K562 (cell line): ENCODE measurements at regions not wholly inside any gene's neighbourhood (a gene's known extent, or its start where the extent isn't known, plus 50 kb on each side); places are given as distances from the start of the nearest gene placed in this dataset.

Experiments
- ATAC-seq: fragments of 200-7000 bp; cut with Tn5 transposase; 3 replicates; pipeline ENCODE4 v1.9.1; 2020; ENCODE audit warnings: moderate library complexity
- BruUV-seq: library from RNA; stranded (reverse); fragments of 400-500 nt; replicated peaks from 2 replicates; lab custom pipeline; 2021; lab: Mats Ljungman, UMichigan
- CTCF ChIA-PET: fragments of 300-600 bp; formaldehyde crosslinking; extraction: SDS; loops from one replicate; lab custom pipeline; 2021; ENCODE audit warnings: low intra/inter-chr PET ratio; lab: Yijun Ruan, JAX
- POLR2A ChIA-PET: fragments of 300-600, 350-650 bp; sonication (Branson Sonifier 250); formaldehyde crosslinking; extraction: SDS; loops from one replicate; lab custom pipeline; 2021; ENCODE audit warnings: antibody characterized with exemption, inconsistent platforms; lab: Yijun Ruan, JAX
- DNase-seq, 4 experiments: peaks; one replicate each; pipeline versions ENCODE4 v3.0.0 to v3.0.0-alpha.2; 2011 to 2018; ENCODE audit warnings: low spot score in 3 of 4, mixed read lengths in 3 of 4; ENCODE audit errors: extremely low read depth in 1 of 4
- FAIRE-seq: peaks from 2 replicates; lab custom pipeline; 2011; peaks lifted over from hg19 to GRCh38; lab: Jason Lieb, UNC
- H2AFZ ChIP-seq: 2 replicates; pipeline ENCODE4 v1.6.0; 2011; ENCODE audit warnings: low read depth, low read length, control low read depth, inconsistent platforms
- H3K27ac ChIP-seq: fragments of 200-600 bp; 3 replicates; pipeline ENCODE4 v1.8.0; 2011; ENCODE audit warnings: low read depth, mild to moderate bottlenecking, control low read depth, inconsistent platforms, low read length, moderate library complexity, mixed read lengths; ENCODE audit errors: extremely low read depth
- H3K27me3 ChIP-seq, 2 experiments: fragments of 300-600 bp in 1 of 2; 2 replicates in 1 of 2; 3 replicates in 1 of 2; pipeline versions ENCODE4 v1.6.0 to v1.8.0; 2011; ENCODE audit warnings: inconsistent platforms in 2 of 2, low read length in 2 of 2, mild to moderate bottlenecking in 1 of 2, mixed read lengths in 1 of 2, moderate library complexity in 1 of 2; ENCODE audit not compliant: control insufficient read depth in 2 of 2, insufficient read depth in 2 of 2
- H3K36me3 ChIP-seq: fragments of 300-600 bp; 3 replicates; pipeline ENCODE4 v1.8.0; 2011; ENCODE audit warnings: mild to moderate bottlenecking, low read length, inconsistent platforms; ENCODE audit not compliant: control insufficient read depth, insufficient read depth
- H3K4me1 ChIP-seq, 2 experiments: fragments of 200-600 bp in 1 of 2; replicated peaks in 1 of 2; 2 replicates in 1 of 2; 3 replicates in 1 of 2; pipeline versions ENCODE4 v1.5.1 to v1.8.0; 2011; ENCODE audit warnings: inconsistent platforms in 2 of 2, low read length in 2 of 2, mild to moderate bottlenecking in 1 of 2, mixed read lengths in 1 of 2, moderate library complexity in 1 of 2; ENCODE audit not compliant: control insufficient read depth in 2 of 2, insufficient read depth in 2 of 2
- H3K4me2 ChIP-seq: 2 replicates; pipeline ENCODE4 v1.6.1; 2011; ENCODE audit warnings: low read length, control low read depth, inconsistent platforms, mixed read lengths; ENCODE audit not compliant: insufficient read depth
- H3K4me3 ChIP-seq: fragments of 200-600 bp; sonication (generic), shearing (Covaris generic); 2 replicates; pipeline ENCODE4 v1.5.1; 2016; ENCODE audit warnings: control low read depth, inconsistent platforms
- H3K79me2 ChIP-seq: fragments of 200-600 bp; 3 replicates; pipeline ENCODE4 v1.8.0; 2011; ENCODE audit warnings: low read length, inconsistent platforms; ENCODE audit not compliant: control insufficient read depth, insufficient read depth
- H3K9ac ChIP-seq, 2 experiments: 2 replicates each; pipeline versions ENCODE4 v1.6.0 to v1.6.1; 2011; ENCODE audit warnings: low read depth in 2 of 2, low read length in 2 of 2, control low read depth in 1 of 2, inconsistent platforms in 1 of 2, mild to moderate bottlenecking in 1 of 2, mixed read lengths in 1 of 2; ENCODE audit not compliant: insufficient read depth in 1 of 2
- H3K9me1 ChIP-seq: one replicate; pipeline ENCODE4 v1.6.0; 2011; ENCODE audit warnings: inconsistent platforms, mild to moderate bottlenecking, low read length, moderate library complexity; ENCODE audit not compliant: control insufficient read depth, insufficient read depth
- H3K9me3 ChIP-seq: replicated peaks from 2 replicates; pipeline ENCODE4 v1.5.1; 2011; ENCODE audit warnings: low read depth, low read length, inconsistent platforms; ENCODE audit not compliant: control insufficient read depth, insufficient read depth
- H4K20me1 ChIP-seq: replicated peaks from 2 replicates; pipeline ENCODE4 v1.6.1; 2011; ENCODE audit warnings: low read length, inconsistent platforms, mixed read lengths; ENCODE audit not compliant: control insufficient read depth, insufficient read depth
- AFF1 ChIP-seq, 2 experiments: fragments of 450-650 bp; IDR thresholded peaks; 2 replicates each; pipeline ENCODE4 v1.6.1; 2018; ENCODE audit warnings: mild to moderate bottlenecking in 2 of 2, low read depth in 1 of 2; ENCODE audit not compliant: partially characterized antibody in 2 of 2
- GMEB1 ChIP-seq: fragments of 250-450 bp; sonication (Bioruptor Pico); IDR thresholded peaks from 2 replicates; pipeline ENCODE4 v1.4.0; 2020; ENCODE audit warnings: mild to moderate bottlenecking
- HES1 ChIP-seq: fragments of 450-650 bp; IDR thresholded peaks from 2 replicates; pipeline ENCODE4 v1.6.1; 2016; ENCODE audit warnings: low read depth, mild to moderate bottlenecking, moderate library complexity
- HNRNPH1 ChIP-seq: fragments of 200-400 bp; formaldehyde crosslinking; optimal IDR thresholded peaks from 2 replicates; pipeline ENCODE3; 2017; ENCODE audit warnings: low read depth, mild to moderate bottlenecking, low read length, moderate library complexity
- TOE1 ChIP-seq, 2 experiments: fragments of 450-650 bp in 1 of 2; sonication (generic) in 1 of 2; formaldehyde crosslinking in 1 of 2; IDR thresholded peaks; 2 replicates each; pipeline versions ENCODE4 v1.7.1 to v1.8.0; 2016 to 2022; ENCODE audit warnings: borderline replicate concordance in 2 of 2, mild to moderate bottlenecking in 2 of 2, antibody characterized with exemption in 1 of 2, inconsistent platforms in 1 of 2, low read depth in 1 of 2, missing genetic modification reagents in 1 of 2, moderate library complexity in 1 of 2
- TRIM25 ChIP-seq: fragments of 450-650 bp; IDR thresholded peaks from 2 replicates; pipeline ENCODE4 v1.7.0; 2016; ENCODE audit warnings: borderline replicate concordance
- ZHX1 ChIP-seq: fragments of 150-350 bp; conservative IDR thresholded peaks from 2 replicates; pipeline ENCODE4 v1.6.1; 2014; ENCODE audit warnings: low read length
- WGBS: fragments of 100-300 bp; shearing (Covaris generic); methylation state at CpG from one replicate; pipeline ENCODE4 v1.1.6; 2016; ENCODE audit warnings: low coverage, mixed read lengths; ENCODE audit not compliant: insufficient coverage; ENCODE audit errors: missing lambda C conversion rate; 5-methylcytosine and 5-hydroxymethylcytosine counted together
- in situ Hi-C: fragments of 300-500 bp; cut with MboI; formaldehyde crosslinking; loops from 4 replicates; pipeline ENCODE4 v1.15.0; 2018; ENCODE audit warnings: inconsistent platforms, mixed read lengths
- intact Hi-C: fragments of 100-400 bp; cut with micrococcal nuclease; formaldehyde crosslinking; loops from 2 replicates; pipeline ENCODE4 v1.14.2; 2022

GRCh38 chr2:45273412-45274249 is 264.4 kb upstream of the SIX2 start:
- Histone ChIP-seq H3K4me2 (no peak overlapping the region), H3K27ac (no peak overlapping the region), H4K20me1 (no peaks in the 10 kb centered on the region)
- in situ Hi-C loops = no loop called here
- BruUV-seq = no TSS peak
- CTCF ChIA-PET = no interaction called here
- 0% methylated on average over 3 of the region's 3 CpGs for WGBS
- TF ChIP-seq HNRNPH1 (no peak), TOE1 (IDR thresholded peaks at IDR 0.05; ENCODE audit: borderline replicate concordance) (no peak), TOE1 (CRISPR knock-in tag; IDR thresholded peaks at IDR 0.05; ENCODE audit: borderline replicate concordance, low read depth) (no peak), ZHX1 (no peak), GMEB1 (CRISPR knock-in tag) (no peak), TRIM25 (no peak), AFF1 (IDR thresholded peaks at IDR 0.05; ENCODE audit: low read depth in 1 of 2, partially characterized antibody in 2 of 2) (no peak), HES1 (no peak)
- TF ChIP-seq, all 486 proteins: peak for 0
- DNase-seq (no peak), FAIRE-seq (no peak), ATAC-seq (no peak)
- H2AFZ ChIP-seq = no peak overlapping the region
- no peaks in the 10 kb centered on the region for H3K4me1 ChIP-seq
- POLR2A ChIA-PET = no interaction called here
- peaks cover 7 to 32% of the 10 kb centered on the region in 2 experiments for H3K27me3 ChIP-seq
- no peaks in the 10 kb centered on the region for H3K9me3 ChIP-seq
- no peaks in the 10 kb centered on the region for H3K79me2 ChIP-seq
- intact Hi-C loops = no loop called here
- no peak overlapping the region for H3K9ac ChIP-seq
- H3K36me3 ChIP-seq = no peaks in the 10 kb centered on the region
- H3K9me1 ChIP-seq = no peaks in the 10 kb centered on the region
- no peak overlapping the region for H3K4me3 ChIP-seq
